OCI-M2 (cell line): ENCODE measurements at regions not wholly inside any gene's neighbourhood (a gene's known extent, or its start where the extent isn't known, plus 50 kb on each side); places are given as distances from the start of the nearest gene placed in this dataset.
"Not testable (repeated sequence)": the region's sequence is repeated elsewhere in the genome, so short reads cannot be mapped to it uniquely, and the experiment has no call there.

Source experiments
- DNase-seq: peaks from one replicate; lab custom pipeline; 2025; ENCODE audit not compliant: unreplicated experiment; lab: John Stamatoyannopoulos, UW

GRCh38 chr15:66882251-66883020 is 180.4 kb downstream of the SMAD6 start:
- DNase-seq: no peak

GRCh38 chr15:66883284-66883911 is 181.4 kb downstream of the SMAD6 start:
- no peak for DNase-seq

GRCh38 chr15:66884115-66884622 is 181.2 kb upstream of the SMAD3 start:
- DNase-seq: no peak

- DNase-seq: no peak
These were observed 180.7 kb upstream of the SMAD3 start for GRCh38 chr15:66884661-66885237.

- no peak for DNase-seq
These were observed 180.0 kb upstream of the SMAD3 start for GRCh38 chr15:66885281-66885915.

- DNase-seq: no peak
These were observed 179.1 kb upstream of the SMAD3 start for GRCh38 chr15:66886241-66886675.

GRCh38 chr15:66886686-66887273 is 178.6 kb upstream of the SMAD3 start:
- no peak for DNase-seq

GRCh38 chr15:66889298-66889697 is 176.1 kb upstream of the SMAD3 start:
- not testable (repeated sequence) for DNase-seq

GRCh38 chr15:66891776-66892175 is 173.6 kb upstream of the SMAD3 start:
- DNase-seq: no peak

- DNase-seq: no peak
These were observed 172.1 kb upstream of the SMAD3 start for GRCh38 chr15:66893294-66893693.

- no peak for DNase-seq
These were observed 171.0 kb upstream of the SMAD3 start for GRCh38 chr15:66894363-66894762.

GRCh38 chr15:66894986-66895780 is 170.2 kb upstream of the SMAD3 start:
- DNase-seq: no peak

GRCh38 chr15:66895794-66896453 is 169.5 kb upstream of the SMAD3 start:
- no peak for DNase-seq

GRCh38 chr15:66896611-66897010 is 168.8 kb upstream of the SMAD3 start:
- no peak for DNase-seq

- DNase-seq: no peak
These were observed 168.0 kb upstream of the SMAD3 start for GRCh38 chr15:66897416-66897815.

- DNase-seq: no peak
These were observed 167.4 kb upstream of the SMAD3 start for GRCh38 chr15:66897971-66898370.

- no peak for DNase-seq
These were observed 166.6 kb upstream of the SMAD3 start for GRCh38 chr15:66898656-66899386.

GRCh38 chr15:66899555-66900350 is 165.6 kb upstream of the SMAD3 start:
- no peak for DNase-seq
